H9 (cell line): ENCODE measurements at regions not wholly inside any gene's neighbourhood (a gene's known extent, or its start where the extent isn't known, plus 50 kb on each side); places are given as distances from the start of the nearest gene placed in this dataset.

Experiments used
- DNase-seq: peaks from one replicate; pipeline ENCODE4 v3.0.0-alpha.2; 2017
- H2AFZ ChIP-seq: one replicate; pipeline ENCODE4 v1.6.1; 2013; ENCODE audit warnings: mild to moderate bottlenecking, low read length, control low read depth, moderate library complexity
- H2AK5ac ChIP-seq: 2 replicates; pipeline ENCODE4 v1.6.1; 2013; ENCODE audit warnings: low read length, control low read depth, mixed read lengths; ENCODE audit not compliant: insufficient read length
- H2BK120ac ChIP-seq: one replicate; pipeline ENCODE4 v1.6.1; 2013; ENCODE audit warnings: low read depth, mild to moderate bottlenecking, low read length, control low read depth, inconsistent platforms; ENCODE audit not compliant: poor library complexity, severe bottlenecking
- H2BK12ac ChIP-seq: 2 replicates; pipeline ENCODE4 v1.6.1; 2013; ENCODE audit warnings: low read length, control low read depth, mixed read lengths, low read depth; ENCODE audit not compliant: insufficient read length
- H2BK15ac ChIP-seq: 2 replicates; pipeline ENCODE4 v1.6.1; 2013; ENCODE audit warnings: low read depth, low read length, control low read depth
- H2BK20ac ChIP-seq: one replicate; pipeline ENCODE4 v1.6.1; 2013; ENCODE audit warnings: low read depth, mild to moderate bottlenecking, low read length, control low read depth, inconsistent platforms; ENCODE audit not compliant: poor library complexity, severe bottlenecking
- H2BK5ac ChIP-seq: 2 replicates; pipeline ENCODE4 v1.6.1; 2013; ENCODE audit warnings: low read length, control low read depth, mixed read lengths; ENCODE audit not compliant: insufficient read length
- H3K14ac ChIP-seq: 2 replicates; pipeline ENCODE4 v1.6.1; 2013; ENCODE audit warnings: low read length, control low read depth; ENCODE audit not compliant: insufficient read depth
- H3K18ac ChIP-seq: 2 replicates; pipeline ENCODE4 v1.6.1; 2013; ENCODE audit warnings: low read depth, mild to moderate bottlenecking, mixed read lengths, low read length, control low read depth; ENCODE audit not compliant: insufficient read length
- H3K23ac ChIP-seq: 2 replicates; pipeline ENCODE4 v1.6.1; 2013; ENCODE audit warnings: low read length, control low read depth, mixed read lengths, low read depth; ENCODE audit not compliant: insufficient read length
- H3K23me2 ChIP-seq: 2 replicates; pipeline ENCODE4 v1.6.1; 2013; ENCODE audit warnings: low read depth, mild to moderate bottlenecking, mixed read lengths, low read length, control low read depth; ENCODE audit not compliant: insufficient read length, poor library complexity, severe bottlenecking
- H3K27ac ChIP-seq: 2 replicates; pipeline ENCODE4 v1.5.1; 2013; ENCODE audit warnings: low read length, control low read depth, mixed read lengths, low read depth; ENCODE audit not compliant: insufficient read length
- H3K27me3 ChIP-seq: 2 replicates; pipeline ENCODE4 v1.6.1; 2013; ENCODE audit warnings: low read length, control low read depth, inconsistent platforms; ENCODE audit not compliant: insufficient read depth
- H3K4ac ChIP-seq: 2 replicates; pipeline ENCODE4 v1.6.1; 2013; ENCODE audit warnings: low read depth, mild to moderate bottlenecking, control low read depth, inconsistent platforms, low read length, moderate library complexity
- H3K4me1 ChIP-seq: 2 replicates; pipeline ENCODE4 v1.6.1; 2013; ENCODE audit warnings: low read length, control low read depth, inconsistent platforms; ENCODE audit not compliant: insufficient read depth
- H3K4me2 ChIP-seq: 2 replicates; pipeline ENCODE4 v1.6.1; 2013; ENCODE audit warnings: low read length, control low read depth, mixed read lengths; ENCODE audit not compliant: insufficient read length, insufficient read depth
- H3K56ac ChIP-seq: 2 replicates; pipeline ENCODE4 v1.6.1; 2013; ENCODE audit warnings: low read depth, mild to moderate bottlenecking, mixed read lengths, low read length, control low read depth; ENCODE audit not compliant: insufficient read length
- H3K79me1 ChIP-seq: 2 replicates; pipeline ENCODE4 v1.6.1; 2013; ENCODE audit warnings: low read depth, mild to moderate bottlenecking, moderate library complexity, low read length, control low read depth, inconsistent platforms; ENCODE audit not compliant: insufficient read depth, poor library complexity, severe bottlenecking
- H3K79me2 ChIP-seq: 2 replicates; pipeline ENCODE4 v1.6.1; 2013; ENCODE audit warnings: low read length, control low read depth, inconsistent platforms; ENCODE audit not compliant: insufficient read depth
- H3K9ac ChIP-seq: 2 replicates; pipeline ENCODE4 v1.6.1; 2013; ENCODE audit warnings: low read length, control low read depth, mixed read lengths; ENCODE audit not compliant: insufficient read length; ENCODE audit errors: extremely low read depth
- H3K9me3 ChIP-seq: one replicate; pipeline ENCODE4 v1.6.1; 2013; ENCODE audit warnings: low read depth, low read length, inconsistent platforms; ENCODE audit not compliant: control insufficient read depth
- H3T11ph ChIP-seq: one replicate; pipeline ENCODE4 v1.6.1; 2013; ENCODE audit warnings: mild to moderate bottlenecking, low read length, control low read depth, inconsistent platforms
- H4K20me1 ChIP-seq: one replicate; pipeline ENCODE4 v1.6.1; 2013; ENCODE audit not compliant: control insufficient read depth, insufficient read length, insufficient read depth
- H4K5ac ChIP-seq: 2 replicates; pipeline ENCODE4 v1.6.1; 2013; ENCODE audit warnings: low read depth, mild to moderate bottlenecking, mixed read lengths, low read length, control low read depth; ENCODE audit not compliant: insufficient read length
- H4K8ac ChIP-seq: replicated peaks from 2 replicates; pipeline ENCODE4 v1.6.1; 2013; ENCODE audit warnings: low read length, control low read depth, mixed read lengths, low read depth; ENCODE audit not compliant: insufficient read length
- H4K91ac ChIP-seq: 2 replicates; pipeline ENCODE4 v1.6.1; 2013; ENCODE audit warnings: low read depth, mild to moderate bottlenecking, moderate library complexity, mixed read lengths, low read length, control low read depth; ENCODE audit not compliant: insufficient read length
- H3K27ac Mint-ChIP-seq, 3 experiments: 2 replicates in 2 of 3; 3 replicates in 1 of 3; pipeline ENCODE4 v1.8.0; 2020 to 2021; ENCODE audit warnings: mixed read lengths in 3 of 3, mild to moderate bottlenecking in 1 of 3, moderate library complexity in 1 of 3
- H3K27me3 Mint-ChIP-seq: 2 replicates; pipeline ENCODE4 v1.8.0; 2021; ENCODE audit warnings: low read depth, mild to moderate bottlenecking, moderate library complexity, mixed read lengths
- H3K36me3 Mint-ChIP-seq, 3 experiments: 2 replicates in 2 of 3; 3 replicates in 1 of 3; pipeline ENCODE4 v1.8.0; 2020 to 2021; ENCODE audit warnings: low read depth in 3 of 3, mixed read lengths in 3 of 3; ENCODE audit not compliant: insufficient read depth in 1 of 3
- H3K4me1 Mint-ChIP-seq, 2 experiments: 2 replicates each; pipeline ENCODE4 v1.8.0; 2020; ENCODE audit warnings: mixed read lengths in 2 of 2
- H3K4me3 Mint-ChIP-seq, 2 experiments: 2 replicates in 1 of 2; 3 replicates in 1 of 2; pipeline ENCODE4 v1.8.0; 2020 to 2021; ENCODE audit warnings: mild to moderate bottlenecking in 2 of 2, mixed read lengths in 2 of 2, moderate library complexity in 1 of 2
- H3K9me3 Mint-ChIP-seq, 2 experiments: 2 replicates in 1 of 2; 3 replicates in 1 of 2; pipeline ENCODE4 v1.8.0; 2020; ENCODE audit warnings: mild to moderate bottlenecking in 2 of 2, mixed read lengths in 2 of 2, moderate library complexity in 1 of 2
- WGBS: extraction: QIAGEN DNeasy Blood & Tissue Kit; methylation state at CpG from one replicate; pipeline ENCODE4 v1.1.7; 2013; ENCODE audit warnings: missing lambda C conversion rate, low lambda C conversion rate, mixed read lengths; ENCODE audit not compliant: insufficient read length; ENCODE audit errors: extremely low coverage; 5-methylcytosine and 5-hydroxymethylcytosine counted together
- TF ChIP-seq, protein P1 (sequence below): fragments of 200-600 bp; sonication (generic); conservative IDR thresholded peaks from 3 replicates; pipeline ENCODE4 v1.8.0; 2021; ENCODE audit warnings: antibody characterized with exemption, mild to moderate bottlenecking

DNA sequence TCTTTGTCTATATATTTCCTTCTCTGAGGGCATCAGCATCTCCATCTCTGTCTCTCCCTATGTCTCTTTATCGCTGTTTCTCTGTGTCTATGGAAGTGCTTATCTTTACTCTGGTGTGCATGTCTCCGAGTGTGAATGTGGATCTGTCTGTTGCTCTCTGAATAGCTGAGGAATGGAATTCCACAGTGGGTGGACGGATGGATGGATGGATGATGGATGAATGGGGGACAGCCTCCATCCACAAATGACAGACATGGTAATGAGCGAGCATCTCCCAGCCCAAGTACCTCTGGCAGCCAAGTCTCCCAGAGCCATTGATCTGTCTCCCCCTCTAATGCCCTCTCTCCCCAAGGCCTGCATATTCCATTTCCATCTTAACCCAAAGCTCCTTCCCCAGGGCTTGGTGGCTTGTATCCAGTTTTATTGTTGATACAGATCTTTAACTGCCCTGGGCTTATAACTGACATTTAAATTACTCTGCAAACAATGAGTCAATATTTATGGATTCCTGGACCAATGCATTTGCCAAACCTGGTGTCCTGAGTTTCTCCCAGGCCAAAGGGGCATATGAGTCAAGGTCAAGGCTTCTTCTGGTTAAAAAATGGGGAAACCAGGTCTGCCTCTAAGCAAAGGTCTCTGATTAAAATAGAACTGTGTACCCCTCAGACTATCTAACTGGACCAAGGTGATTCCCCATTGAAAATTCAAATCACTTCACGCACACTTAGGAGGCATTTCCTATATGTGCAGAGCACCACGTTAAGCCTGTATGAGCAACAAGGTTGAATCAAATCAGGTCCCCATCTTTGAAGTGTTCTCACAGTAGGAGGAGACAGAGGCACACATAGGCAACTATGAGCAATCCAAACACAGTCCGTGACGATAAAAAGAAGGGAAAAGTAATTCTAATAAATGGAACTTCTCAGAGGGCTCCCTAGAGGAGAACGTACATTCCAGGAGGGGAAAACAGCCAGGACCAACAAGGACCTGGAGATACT is 109.9 kb downstream of the TLE3 start:
- H2BK5ac ChIP-seq, result no peak overlapping the region
- Mint-ChIP-seq H3K4me1 (peaks cover 13 to 28% of the 10 kb centered on the region in 2 experiments), H3K36me3 (no peaks in the 10 kb centered on the region), H3K27me3 (peaks cover 11% of the 10 kb centered on the region), H3K9me3 (no peaks in the 10 kb centered on the region), H3K4me3 (no peak overlapping the region), H3K27ac (no peak overlapping the region)
- H2AK5ac ChIP-seq, result no peak overlapping the region
- TF ChIP-seq, protein P1, sequence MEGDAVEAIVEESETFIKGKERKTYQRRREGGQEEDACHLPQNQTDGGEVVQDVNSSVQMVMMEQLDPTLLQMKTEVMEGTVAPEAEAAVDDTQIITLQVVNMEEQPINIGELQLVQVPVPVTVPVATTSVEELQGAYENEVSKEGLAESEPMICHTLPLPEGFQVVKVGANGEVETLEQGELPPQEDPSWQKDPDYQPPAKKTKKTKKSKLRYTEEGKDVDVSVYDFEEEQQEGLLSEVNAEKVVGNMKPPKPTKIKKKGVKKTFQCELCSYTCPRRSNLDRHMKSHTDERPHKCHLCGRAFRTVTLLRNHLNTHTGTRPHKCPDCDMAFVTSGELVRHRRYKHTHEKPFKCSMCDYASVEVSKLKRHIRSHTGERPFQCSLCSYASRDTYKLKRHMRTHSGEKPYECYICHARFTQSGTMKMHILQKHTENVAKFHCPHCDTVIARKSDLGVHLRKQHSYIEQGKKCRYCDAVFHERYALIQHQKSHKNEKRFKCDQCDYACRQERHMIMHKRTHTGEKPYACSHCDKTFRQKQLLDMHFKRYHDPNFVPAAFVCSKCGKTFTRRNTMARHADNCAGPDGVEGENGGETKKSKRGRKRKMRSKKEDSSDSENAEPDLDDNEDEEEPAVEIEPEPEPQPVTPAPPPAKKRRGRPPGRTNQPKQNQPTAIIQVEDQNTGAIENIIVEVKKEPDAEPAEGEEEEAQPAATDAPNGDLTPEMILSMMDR, result no peak
- H3K4ac ChIP-seq, result no peak overlapping the region
- H3K23me2 ChIP-seq, result no peaks in the 10 kb centered on the region
- no peak overlapping the region for H2AFZ ChIP-seq
- H3K79me1 ChIP-seq, result no peaks in the 10 kb centered on the region
- no CpG with 5 or more reads among the region's 9 CpGs for WGBS
- H3K4me1 ChIP-seq, result peaks cover 3% of the 10 kb centered on the region; the same call in 1 of the 2 replicates
- no peak overlapping the region for H2BK15ac ChIP-seq
- no peak overlapping the region for H4K8ac ChIP-seq
- H2BK120ac ChIP-seq, result no peak overlapping the region
- H3K23ac ChIP-seq, result no peak overlapping the region
- H3K18ac ChIP-seq, result no peak overlapping the region
- H3K14ac ChIP-seq, result no peak overlapping the region
- H4K5ac ChIP-seq, result no peak overlapping the region
- H3K9me3 ChIP-seq, result no peaks in the 10 kb centered on the region
- no peak overlapping the region for H2BK20ac ChIP-seq
- no peak overlapping the region for H2BK12ac ChIP-seq
- H3K27me3 ChIP-seq, result no peaks in the 10 kb centered on the region
- H4K20me1 ChIP-seq, result no peaks in the 10 kb centered on the region
- DNase-seq, result no peak
- no peaks in the 10 kb centered on the region for H3K79me2 ChIP-seq
- no peak overlapping the region for H3T11ph ChIP-seq
- no peak overlapping the region for H3K27ac ChIP-seq
- H4K91ac ChIP-seq, result no peak overlapping the region
- H3K56ac ChIP-seq, result no peak overlapping the region
- no peak overlapping the region for H3K4me2 ChIP-seq
- no peak overlapping the region for H3K9ac ChIP-seq
